ENCODE measurements at regions not wholly inside any gene's neighbourhood (a gene's known extent, or its start where the extent isn't known, plus 50 kb on each side); places are given as distances from the start of the nearest gene placed in this dataset.
"Not testable (repeated sequence)": the region's sequence is repeated elsewhere in the genome, so short reads cannot be mapped to it uniquely, and the experiment has no call there.

- no peak for DNase-seq
Measured at GRCh38 chr2:106004851-106005250, 189.2 kb downstream of the UXS1 start.

- no peak for DNase-seq
Measured at GRCh38 chr2:105999211-105999989, 194.7 kb downstream of the UXS1 start.

- no peak for DNase-seq
Measured at GRCh38 chr2:105997711-105998110, 196.4 kb downstream of the UXS1 start.

GRCh38 chr2:105990624-105991023 is 203.5 kb downstream of the UXS1 start:
- no peak for DNase-seq

- DNase-seq, result not testable (repeated sequence)
Measured at GRCh38 chr2:105989803-105990202, 204.3 kb downstream of the UXS1 start.

- DNase-seq, result no peak
Measured at GRCh38 chr2:105989070-105989469, 205.0 kb downstream of the UXS1 start.

- no peak for DNase-seq
Measured at GRCh38 chr2:105977807-105978206, 216.3 kb downstream of the UXS1 start.

- no peak for DNase-seq
Measured at GRCh38 chr2:105977212-105977611, 216.9 kb downstream of the UXS1 start.

- no peak for DNase-seq
Measured at GRCh38 chr2:105974812-105975211, 219.3 kb downstream of the UXS1 start.

- no peak for DNase-seq
Measured at GRCh38 chr2:105972927-105973326, 221.2 kb downstream of the UXS1 start.

GRCh38 chr2:105972246-105972645 is 221.9 kb downstream of the UXS1 start:
- DNase-seq, result no peak

- peak; percentile 65 to 79 for DNase-seq
Measured at GRCh38 chr2:105969552-105969951, 224.5 kb downstream of the UXS1 start.

GRCh38 chr2:105962221-105962620 is 217.5 kb downstream of the NCK2 start:
- no peak for DNase-seq

GRCh38 chr2:105961599-105962146 is 217.0 kb downstream of the NCK2 start:
- DNase-seq, result no peak

GRCh38 chr2:105959357-105959756 is 214.6 kb downstream of the NCK2 start:
- no peak for DNase-seq

- DNase-seq, result peak; percentile 84 to 93
Measured at GRCh38 chr2:105954891-105955290, 210.2 kb downstream of the NCK2 start.

- peak in 1 of 2 experiments; percentile 38 for DNase-seq
Measured at GRCh38 chr2:105953942-105954341, 209.2 kb downstream of the NCK2 start.

GRCh38 chr2:105952131-105952530 is 207.4 kb downstream of the NCK2 start:
- no peak for DNase-seq

GRCh38 chr2:105951384-105951694 is 206.6 kb downstream of the NCK2 start:
- no peak for DNase-seq

GRCh38 chr2:105950521-105951383 is 206.0 kb downstream of the NCK2 start:
- DNase-seq, result no peak

- no peak for DNase-seq
Measured at GRCh38 chr2:105943977-105944376, 199.3 kb downstream of the NCK2 start.
